SH-SY5Y (cell line): ENCODE measurements at regions not wholly inside any gene's neighbourhood (a gene's known extent, or its start where the extent isn't known, plus 50 kb on each side); places are given as distances from the start of the nearest gene placed in this dataset.

Experiments
- GATA2 ChIP-seq: IDR thresholded peaks from 2 replicates; pipeline ENCODE4 v1.6.1; 2011; ENCODE audit warnings: mild to moderate bottlenecking, low read depth, low read length
- GATA3 ChIP-seq: IDR thresholded peaks from 2 replicates; pipeline ENCODE4 v1.6.1; 2011; ENCODE audit warnings: low read depth, mild to moderate bottlenecking, low read length, moderate library complexity

GRCh38 chr15:95647531-95648277 lies 682.8 kb upstream of the NR2F2 start:
- TF ChIP-seq GATA2: no peak
- no peak for TF ChIP-seq GATA3
